Esophagus squamous epithelium (tissue), 4 donors: ENCODE measurements at regions not wholly inside any gene's neighbourhood (a gene's known extent, or its start where the extent isn't known, plus 50 kb on each side); places are given as distances from the start of the nearest gene placed in this dataset.

Experiments
- CTCF ChIP-seq, 6 experiments: fragments of 450-650 bp in 4 of 6; fragments of 200-600 bp in 2 of 6; sonication (generic) in 2 of 6; IDR thresholded peaks; one replicate each; pipeline ENCODE4 v1.5.1; 2016 to 2019; ENCODE audit warnings: antibody characterized with exemption in 6 of 6, mild to moderate bottlenecking in 4 of 6, moderate library complexity in 4 of 6
- POLR2A ChIP-seq, 4 donors: fragments of 450-650 bp; IDR thresholded peaks; one replicate each; pipeline ENCODE4 v1.6.1; 2017; ENCODE audit warnings: antibody characterized with exemption in 4 of 4, mild to moderate bottlenecking in 4 of 4, moderate library complexity in 3 of 4

- TF ChIP-seq CTCF (IDR thresholded peaks at IDR 0.05), result no peak
- TF ChIP-seq POLR2A (IDR thresholded peaks at IDR 0.05), result no peak
Observed at GRCh38 chr5:74107899-74108298, 481.9 kb downstream of the ARHGEF28 start.
